HepG2 (cell line): ENCODE measurements at regions not wholly inside any gene's neighbourhood (a gene's known extent, or its start where the extent isn't known, plus 50 kb on each side); places are given as distances from the start of the nearest gene placed in this dataset.

ENCODE experiments used
- CAMTA2 ChIP-seq: sonication (generic); formaldehyde crosslinking; IDR thresholded peaks from 2 replicates; pipeline ENCODE4 v1.4.0; 2020; ENCODE audit warnings: mild to moderate bottlenecking, missing genetic modification reagents, borderline replicate concordance
- ELF3 ChIP-seq: IDR thresholded peaks from 2 replicates; pipeline ENCODE4 v1.6.1; 2016; ENCODE audit warnings: missing genetic modification reagents, missing compliant biosample characterization
- HIVEP1 ChIP-seq: sonication (generic); formaldehyde crosslinking; IDR thresholded peaks from 2 replicates; pipeline ENCODE4 v1.4.0; 2020; ENCODE audit warnings: mild to moderate bottlenecking, missing genetic modification reagents
- KAT7 ChIP-seq: IDR thresholded peaks from 2 replicates; pipeline ENCODE4 v1.6.1; 2018; ENCODE audit warnings: borderline replicate concordance, missing compliant biosample characterization
- KDM2A ChIP-seq: sonication (generic); formaldehyde crosslinking; IDR thresholded peaks from 2 replicates; pipeline ENCODE4 v1.4.0; 2020; ENCODE audit warnings: low read depth, missing genetic modification reagents, borderline replicate concordance
- MAFK ChIP-seq, 2 experiments: IDR thresholded peaks in 1 of 2; conservative IDR thresholded peaks in 1 of 2; 2 replicates each; pipeline ENCODE4 v1.6.1; 2011; ENCODE audit warnings: improper control_type of control experiment in 2 of 2, low read length in 2 of 2
- PRMT3 ChIP-seq: sonication (generic); formaldehyde crosslinking; IDR thresholded peaks from 2 replicates; pipeline ENCODE4 v1.8.1; 2022; ENCODE audit warnings: low read depth, mild to moderate bottlenecking, moderate library complexity, missing genetic modification reagents, borderline replicate concordance
- PTBP1 ChIP-seq: fragments of 200-400 bp; formaldehyde crosslinking; IDR thresholded peaks from 2 replicates; pipeline ENCODE4 v1.6.1; 2018; ENCODE audit warnings: low read length, low read depth; ENCODE audit not compliant: poor library complexity, severe bottlenecking
- RFXANK ChIP-seq: IDR thresholded peaks from 2 replicates; pipeline ENCODE4 v1.6.1; 2016
- SCMH1 ChIP-seq: sonication (generic); formaldehyde crosslinking; IDR thresholded peaks from 2 replicates; pipeline ENCODE4 v1.9.0; 2021; ENCODE audit warnings: missing genetic modification reagents, mild to moderate bottlenecking, borderline replicate concordance
- TAF15 ChIP-seq: fragments of 200-400 bp; formaldehyde crosslinking; IDR thresholded peaks from one replicate; pipeline ENCODE4 v1.6.1; 2018; ENCODE audit warnings: mild to moderate bottlenecking, low read depth, low read length; ENCODE audit not compliant: poor library complexity, severe bottlenecking
- TMF1 ChIP-seq: sonication (generic); formaldehyde crosslinking; IDR thresholded peaks from 2 replicates; pipeline ENCODE4 v1.8.1; 2022; ENCODE audit warnings: low read depth, missing genetic modification reagents
- TP53 ChIP-seq: sonication (generic); formaldehyde crosslinking; conservative IDR thresholded peaks from 2 replicates; pipeline ENCODE4 v1.4.0; 2020; ENCODE audit warnings: missing genetic modification reagents
- ZC3H13 ChIP-seq: sonication (generic); formaldehyde crosslinking; IDR thresholded peaks from 2 replicates; pipeline ENCODE4 v1.8.1; 2023; ENCODE audit warnings: mild to moderate bottlenecking, missing genetic modification reagents, moderate library complexity
- ZNF143 ChIP-seq: sonication (generic); formaldehyde crosslinking; IDR thresholded peaks from 2 replicates; pipeline ENCODE4 v1.4.0; 2020; ENCODE audit warnings: missing genetic modification reagents
- ZNF432 ChIP-seq: sonication (generic); formaldehyde crosslinking; IDR thresholded peaks from 2 replicates; pipeline ENCODE4 v1.5.0; 2020; ENCODE audit warnings: missing genetic modification reagents, mild to moderate bottlenecking, borderline replicate concordance
- ZNF564 ChIP-seq: sonication (generic); formaldehyde crosslinking; IDR thresholded peaks from 2 replicates; pipeline ENCODE4 v1.8.1; 2023; ENCODE audit warnings: mild to moderate bottlenecking, missing genetic modification reagents
- ZNF616 ChIP-seq: sonication (generic); formaldehyde crosslinking; IDR thresholded peaks from 2 replicates; pipeline ENCODE4 v1.5.0; 2020; ENCODE audit warnings: low read depth, mild to moderate bottlenecking, missing genetic modification reagents
- ZNF674 ChIP-seq: sonication (generic); formaldehyde crosslinking; IDR thresholded peaks from 2 replicates; pipeline ENCODE4 v1.5.0; 2020; ENCODE audit warnings: low read depth, mild to moderate bottlenecking, missing genetic modification reagents
- ZNF761 ChIP-seq: sonication (generic); formaldehyde crosslinking; conservative IDR thresholded peaks from 2 replicates; pipeline ENCODE4 v1.4.0; 2020; ENCODE audit warnings: mild to moderate bottlenecking, missing genetic modification reagents
- TF ChIP-seq, protein P1 (sequence below): IDR thresholded peaks from 2 replicates; pipeline ENCODE4 v1.6.1; 2016
- TF ChIP-seq, protein P2 (sequence below): sonication (generic); formaldehyde crosslinking; IDR thresholded peaks from 2 replicates; pipeline ENCODE4 v1.4.0; 2020; ENCODE audit warnings: missing genetic modification reagents
- TF ChIP-seq, protein P3 (sequence below): sonication (generic); formaldehyde crosslinking; IDR thresholded peaks from 2 replicates; pipeline ENCODE4 v1.5.0; 2020; ENCODE audit warnings: missing genetic modification reagents

DNA sequence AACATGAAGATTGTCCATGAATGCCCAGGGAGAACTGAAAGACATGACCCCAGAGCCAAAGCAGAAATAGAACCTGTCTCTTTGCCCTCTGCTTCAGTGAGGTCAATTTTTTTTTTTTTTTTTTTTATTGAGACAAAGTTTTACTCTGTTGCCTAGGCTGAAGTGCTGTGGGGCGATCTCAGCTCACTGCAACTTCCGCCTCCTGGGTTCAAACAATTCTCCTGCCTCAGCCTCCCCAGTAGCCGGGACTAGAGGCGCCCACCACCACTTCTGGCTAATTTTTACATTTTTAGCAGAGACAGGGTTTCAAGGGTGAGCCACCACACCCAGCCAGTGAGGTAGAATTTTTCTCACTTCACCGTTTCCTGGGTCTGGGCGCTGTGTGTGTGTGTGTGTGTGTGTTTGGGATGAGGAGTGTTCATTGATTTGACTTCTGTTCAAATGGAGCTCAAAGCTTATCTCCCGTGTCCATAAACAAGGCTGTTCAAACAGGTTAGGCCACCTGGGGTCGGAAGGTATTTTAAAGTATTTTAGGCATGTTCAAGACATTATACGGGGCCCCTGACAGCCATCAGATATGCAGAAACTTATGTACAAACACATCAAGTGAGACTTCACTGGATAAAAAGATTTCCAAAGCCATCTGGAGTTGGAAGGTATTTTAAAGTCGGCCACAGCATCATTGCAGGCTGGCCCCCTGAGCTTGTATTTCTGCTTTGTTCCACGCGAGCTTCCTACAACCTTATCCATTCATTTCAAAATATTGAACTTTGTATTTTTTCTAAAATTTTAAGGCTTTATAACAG lies 93.8 kb downstream of the MAP3K8 start (continued):
- TF ChIP-seq TMF1 (no peak), TP53 (CRISPR knock-in tag) (no peak), ZNF616 (CRISPR knock-in tag) (no peak), ZNF432 (CRISPR knock-in tag) (no peak), ZNF564 (CRISPR knock-in tag) (no peak), ZNF674 (CRISPR knock-in tag) (no peak), ZNF143 (CRISPR knock-in tag) (no peak), KDM2A (CRISPR knock-in tag) (no peak), ZC3H13 (CRISPR knock-in tag) (no peak), RFXANK (CRISPR knock-in tag) (no peak), PRMT3 (CRISPR knock-in tag) (no peak), TAF15 (no peak), HIVEP1 (0 out of 2 replicates have a peak, but pooled peaks have one; percentile 32), ZNF761 (CRISPR knock-in tag) (no peak), KAT7 (CRISPR knock-in tag) (no peak), PTBP1 (no peak), CAMTA2 (CRISPR knock-in tag) (no peak), MAFK (conservative IDR thresholded peaks at IDR 0.05 in 1 of 2, IDR thresholded peaks at IDR 0.05 in 1 of 2; ENCODE audit: low read length in 2 of 2) (no peak), SCMH1 (CRISPR knock-in tag) (no peak), ELF3 (peak; percentile 80)
- TF ChIP-seq, protein P1, sequence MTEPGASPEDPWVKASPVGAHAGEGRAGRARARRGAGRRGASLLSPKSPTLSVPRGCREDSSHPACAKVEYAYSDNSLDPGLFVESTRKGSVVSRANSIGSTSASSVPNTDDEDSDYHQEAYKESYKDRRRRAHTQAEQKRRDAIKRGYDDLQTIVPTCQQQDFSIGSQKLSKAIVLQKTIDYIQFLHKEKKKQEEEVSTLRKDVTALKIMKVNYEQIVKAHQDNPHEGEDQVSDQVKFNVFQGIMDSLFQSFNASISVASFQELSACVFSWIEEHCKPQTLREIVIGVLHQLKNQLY (CRISPR knock-in tag), result no peak
- TF ChIP-seq, protein P2, sequence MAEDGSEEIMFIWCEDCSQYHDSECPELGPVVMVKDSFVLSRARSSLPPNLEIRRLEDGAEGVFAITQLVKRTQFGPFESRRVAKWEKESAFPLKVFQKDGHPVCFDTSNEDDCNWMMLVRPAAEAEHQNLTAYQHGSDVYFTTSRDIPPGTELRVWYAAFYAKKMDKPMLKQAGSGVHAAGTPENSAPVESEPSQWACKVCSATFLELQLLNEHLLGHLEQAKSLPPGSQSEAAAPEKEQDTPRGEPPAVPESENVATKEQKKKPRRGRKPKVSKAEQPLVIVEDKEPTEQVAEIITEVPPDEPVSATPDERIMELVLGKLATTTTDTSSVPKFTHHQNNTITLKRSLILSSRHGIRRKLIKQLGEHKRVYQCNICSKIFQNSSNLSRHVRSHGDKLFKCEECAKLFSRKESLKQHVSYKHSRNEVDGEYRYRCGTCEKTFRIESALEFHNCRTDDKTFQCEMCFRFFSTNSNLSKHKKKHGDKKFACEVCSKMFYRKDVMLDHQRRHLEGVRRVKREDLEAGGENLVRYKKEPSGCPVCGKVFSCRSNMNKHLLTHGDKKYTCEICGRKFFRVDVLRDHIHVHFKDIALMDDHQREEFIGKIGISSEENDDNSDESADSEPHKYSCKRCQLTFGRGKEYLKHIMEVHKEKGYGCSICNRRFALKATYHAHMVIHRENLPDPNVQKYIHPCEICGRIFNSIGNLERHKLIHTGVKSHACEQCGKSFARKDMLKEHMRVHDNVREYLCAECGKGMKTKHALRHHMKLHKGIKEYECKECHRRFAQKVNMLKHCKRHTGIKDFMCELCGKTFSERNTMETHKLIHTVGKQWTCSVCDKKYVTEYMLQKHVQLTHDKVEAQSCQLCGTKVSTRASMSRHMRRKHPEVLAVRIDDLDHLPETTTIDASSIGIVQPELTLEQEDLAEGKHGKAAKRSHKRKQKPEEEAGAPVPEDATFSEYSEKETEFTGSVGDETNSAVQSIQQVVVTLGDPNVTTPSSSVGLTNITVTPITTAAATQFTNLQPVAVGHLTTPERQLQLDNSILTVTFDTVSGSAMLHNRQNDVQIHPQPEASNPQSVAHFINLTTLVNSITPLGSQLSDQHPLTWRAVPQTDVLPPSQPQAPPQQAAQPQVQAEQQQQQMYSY, result no peak
- TF ChIP-seq, protein P3, sequence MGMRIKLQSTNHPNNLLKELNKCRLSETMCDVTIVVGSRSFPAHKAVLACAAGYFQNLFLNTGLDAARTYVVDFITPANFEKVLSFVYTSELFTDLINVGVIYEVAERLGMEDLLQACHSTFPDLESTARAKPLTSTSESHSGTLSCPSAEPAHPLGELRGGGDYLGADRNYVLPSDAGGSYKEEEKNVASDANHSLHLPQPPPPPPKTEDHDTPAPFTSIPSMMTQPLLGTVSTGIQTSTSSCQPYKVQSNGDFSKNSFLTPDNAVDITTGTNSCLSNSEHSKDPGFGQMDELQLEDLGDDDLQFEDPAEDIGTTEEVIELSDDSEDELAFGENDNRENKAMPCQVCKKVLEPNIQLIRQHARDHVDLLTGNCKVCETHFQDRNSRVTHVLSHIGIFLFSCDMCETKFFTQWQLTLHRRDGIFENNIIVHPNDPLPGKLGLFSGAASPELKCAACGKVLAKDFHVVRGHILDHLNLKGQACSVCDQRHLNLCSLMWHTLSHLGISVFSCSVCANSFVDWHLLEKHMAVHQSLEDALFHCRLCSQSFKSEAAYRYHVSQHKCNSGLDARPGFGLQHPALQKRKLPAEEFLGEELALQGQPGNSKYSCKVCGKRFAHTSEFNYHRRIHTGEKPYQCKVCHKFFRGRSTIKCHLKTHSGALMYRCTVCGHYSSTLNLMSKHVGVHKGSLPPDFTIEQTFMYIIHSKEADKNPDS, result no peak
